Rectal smooth muscle tissue (tissue), 1 donor: ENCODE measurements at regions not wholly inside any gene's neighbourhood (a gene's known extent, or its start where the extent isn't known, plus 50 kb on each side); places are given as distances from the start of the nearest gene placed in this dataset.

Source experiments
- H3K27ac ChIP-seq: one replicate; pipeline ENCODE4 v1.7.0; 2013; ENCODE audit warnings: low read depth, low read length, inconsistent platforms
- H3K27me3 ChIP-seq: one replicate; pipeline ENCODE4 v1.7.0; 2013; ENCODE audit warnings: low read length; ENCODE audit not compliant: control insufficient read depth, insufficient read depth
- H3K36me3 ChIP-seq: one replicate; pipeline ENCODE4 v1.7.0; 2013; ENCODE audit warnings: low read length; ENCODE audit not compliant: control insufficient read depth, insufficient read depth
- H3K4me1 ChIP-seq: one replicate; pipeline ENCODE4 v1.7.0; 2013; ENCODE audit warnings: low read length; ENCODE audit not compliant: control insufficient read depth, insufficient read depth
- H3K4me3 ChIP-seq: one replicate; pipeline ENCODE4 v1.7.0; 2013; ENCODE audit warnings: low read length
- H3K9ac ChIP-seq: one replicate; pipeline ENCODE4 v1.7.0; 2013; ENCODE audit warnings: low read length

GRCh38 chr9:16316456-16316855, 554.0 kb downstream of the BNC2 start:
- H3K4me1 ChIP-seq: no peaks in the 10 kb centered on the region
- no peak overlapping the region for H3K9ac ChIP-seq
- H3K27ac ChIP-seq: no peak overlapping the region
- no peak overlapping the region for H3K4me3 ChIP-seq
- no peaks in the 10 kb centered on the region for H3K36me3 ChIP-seq
- no peaks in the 10 kb centered on the region for H3K27me3 ChIP-seq

GRCh38 chr9:16316911-16317817, 553.3 kb downstream of the BNC2 start:
- Histone ChIP-seq H3K9ac (no peak overlapping the region), H3K36me3 (no peaks in the 10 kb centered on the region), H3K4me3 (no peak overlapping the region), H3K27me3 (no peaks in the 10 kb centered on the region), H3K27ac (no peak overlapping the region), H3K4me1 (no peaks in the 10 kb centered on the region)

GRCh38 chr9:16318516-16319060, 551.9 kb downstream of the BNC2 start:
- no peaks in the 10 kb centered on the region for H3K27me3 ChIP-seq
- H3K4me1 ChIP-seq: no peaks in the 10 kb centered on the region
- no peak overlapping the region for H3K4me3 ChIP-seq
- no peak overlapping the region for H3K9ac ChIP-seq
- H3K36me3 ChIP-seq: no peaks in the 10 kb centered on the region
- H3K27ac ChIP-seq: no peak overlapping the region

GRCh38 chr9:16319646-16320045, 550.8 kb downstream of the BNC2 start:
- Histone ChIP-seq H3K4me1 (no peaks in the 10 kb centered on the region), H3K27me3 (no peaks in the 10 kb centered on the region), H3K4me3 (no peak overlapping the region), H3K36me3 (no peaks in the 10 kb centered on the region), H3K9ac (no peak overlapping the region), H3K27ac (no peak overlapping the region)

DNA sequence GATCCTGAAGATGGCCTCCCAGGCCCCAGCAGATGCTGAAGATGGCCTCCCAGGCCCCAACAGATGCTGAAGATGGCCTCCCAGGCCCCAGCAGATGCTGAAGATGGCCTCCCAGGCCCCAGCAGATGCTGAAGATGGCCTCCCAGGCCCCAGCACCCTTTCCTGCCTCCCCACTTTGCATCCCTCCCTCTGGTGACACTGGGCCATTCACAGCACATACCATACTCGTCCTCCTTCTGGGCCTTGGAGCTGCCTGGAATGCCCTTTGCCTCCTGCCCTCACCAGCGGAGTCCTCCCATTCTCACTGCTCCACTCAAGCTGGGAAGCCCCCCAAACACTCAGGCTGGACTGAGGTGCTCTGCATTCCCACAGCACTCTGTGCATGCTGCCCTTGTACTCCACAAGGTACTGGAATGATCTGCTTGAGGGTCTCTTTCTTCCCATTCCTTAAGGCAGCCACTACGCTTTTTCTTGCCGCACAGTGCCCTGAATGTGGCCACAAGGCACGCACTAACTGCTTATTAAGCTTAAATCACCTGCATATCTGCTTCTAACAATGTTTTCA, 550.0 kb downstream of the BNC2 start:
- H3K9ac ChIP-seq: no peak overlapping the region
- H3K36me3 ChIP-seq: no peaks in the 10 kb centered on the region
- H3K27ac ChIP-seq: no peak overlapping the region

GRCh38 chr9:16321461-16322119, 548.9 kb downstream of the BNC2 start:
- Histone ChIP-seq H3K4me3 (no peak overlapping the region), H3K27ac (no peak overlapping the region), H3K4me1 (no peaks in the 10 kb centered on the region), H3K9ac (no peak overlapping the region), H3K36me3 (no peaks in the 10 kb centered on the region), H3K27me3 (no peaks in the 10 kb centered on the region)

More for the DNA sequence above, 550.0 kb downstream of the BNC2 start:
- Histone ChIP-seq H3K4me1 (no peaks in the 10 kb centered on the region), H3K4me3 (no peak overlapping the region), H3K27me3 (no peaks in the 10 kb centered on the region)

DNA sequence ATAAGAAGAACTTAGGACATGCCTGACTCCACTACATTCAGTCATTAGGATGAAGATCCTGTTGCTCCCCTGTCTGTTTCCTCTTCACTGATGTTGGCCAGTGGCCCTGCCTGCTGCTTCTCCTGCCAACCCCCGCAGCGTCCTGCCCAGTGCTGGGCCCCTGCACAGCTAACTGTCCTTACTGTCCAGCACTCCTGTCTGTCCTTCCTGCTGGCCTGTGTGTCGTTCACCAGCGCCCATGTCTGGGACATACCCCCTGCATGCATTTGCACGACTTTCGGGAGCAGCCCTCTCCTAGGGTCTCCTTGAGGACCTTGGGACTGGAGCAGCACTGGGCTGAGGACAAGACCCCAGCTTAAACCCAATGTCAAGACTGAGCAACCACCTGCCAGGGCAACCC, 547.6 kb downstream of the BNC2 start:
- Histone ChIP-seq H3K4me1 (no peaks in the 10 kb centered on the region), H3K4me3 (no peak overlapping the region), H3K36me3 (no peaks in the 10 kb centered on the region), H3K27ac (no peak overlapping the region), H3K27me3 (no peaks in the 10 kb centered on the region), H3K9ac (no peak overlapping the region)

DNA sequence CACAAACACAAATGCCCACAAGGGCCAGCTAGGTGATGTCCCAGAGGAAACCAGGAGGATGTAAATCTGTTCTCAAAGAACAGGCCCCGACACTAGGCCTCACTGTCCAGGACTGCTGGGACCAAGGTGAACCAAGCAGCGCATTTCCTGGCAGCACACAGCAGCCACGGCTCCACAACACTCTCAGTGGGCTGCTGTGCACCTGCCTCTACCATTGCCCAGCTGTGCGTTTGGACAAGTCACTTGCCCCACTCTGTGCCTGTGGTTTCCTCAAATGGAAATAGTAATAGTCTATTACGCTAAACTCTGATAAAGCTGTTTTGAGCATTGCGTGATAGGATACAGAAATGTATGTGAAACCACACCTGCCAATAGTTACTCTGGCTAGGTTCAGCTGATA, 544.5 kb downstream of the BNC2 start:
- no peaks in the 10 kb centered on the region for H3K36me3 ChIP-seq
- H3K27ac ChIP-seq: no peak overlapping the region
- H3K4me1 ChIP-seq: no peaks in the 10 kb centered on the region
- H3K27me3 ChIP-seq: no peaks in the 10 kb centered on the region
- H3K9ac ChIP-seq: no peak overlapping the region
- no peak overlapping the region for H3K4me3 ChIP-seq

DNA sequence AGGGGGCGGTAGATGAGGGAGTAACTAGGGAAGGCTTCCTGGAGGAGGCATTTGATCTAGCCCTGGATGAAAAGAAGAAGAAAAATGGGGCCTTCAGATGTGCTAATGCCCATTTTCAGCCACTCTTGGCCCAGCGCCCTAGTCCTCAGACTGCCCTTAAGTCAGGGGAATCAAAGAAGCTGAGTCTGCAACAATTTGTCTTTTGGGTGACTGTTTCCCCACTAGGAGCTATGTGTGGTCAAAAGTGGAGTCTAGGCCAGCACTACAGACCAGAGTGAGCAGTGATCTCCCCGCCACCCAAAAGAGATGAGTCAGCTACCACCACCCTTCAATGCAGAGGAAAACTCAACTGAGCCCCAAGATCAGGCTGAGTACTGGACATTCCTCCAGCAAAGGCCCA, 542.1 kb downstream of the BNC2 start:
- Histone ChIP-seq H3K36me3 (no peaks in the 10 kb centered on the region), H3K27me3 (no peaks in the 10 kb centered on the region), H3K27ac (no peak overlapping the region), H3K4me3 (no peak overlapping the region), H3K9ac (no peak overlapping the region), H3K4me1 (no peaks in the 10 kb centered on the region)

DNA sequence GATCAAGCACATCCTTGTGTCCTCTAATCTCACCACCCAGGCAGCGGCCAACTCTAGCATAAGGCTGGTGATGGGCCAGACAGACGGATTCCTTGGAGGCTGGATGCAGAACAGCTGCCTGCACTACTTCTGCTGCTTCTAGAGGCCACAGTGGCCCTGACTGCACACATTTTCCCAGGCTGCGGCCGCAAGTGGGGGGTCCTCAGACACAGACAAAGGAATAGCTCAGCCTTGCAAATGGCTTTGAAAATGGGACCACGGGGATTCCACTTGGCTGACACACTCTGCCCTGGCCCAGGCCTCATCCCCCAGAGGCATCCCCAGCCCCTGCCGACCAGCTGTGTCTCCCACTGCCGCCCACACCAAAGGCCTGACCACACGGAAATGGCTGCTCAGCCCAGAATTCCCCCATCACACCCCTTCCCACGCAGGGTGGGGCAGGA, 540.8 kb downstream of the BNC2 start:
- no peak overlapping the region for H3K4me3 ChIP-seq
- H3K9ac ChIP-seq: no peak overlapping the region
- H3K36me3 ChIP-seq: no peaks in the 10 kb centered on the region
- H3K27ac ChIP-seq: no peak overlapping the region
- H3K4me1 ChIP-seq: no peaks in the 10 kb centered on the region
- H3K27me3 ChIP-seq: no peaks in the 10 kb centered on the region

DNA sequence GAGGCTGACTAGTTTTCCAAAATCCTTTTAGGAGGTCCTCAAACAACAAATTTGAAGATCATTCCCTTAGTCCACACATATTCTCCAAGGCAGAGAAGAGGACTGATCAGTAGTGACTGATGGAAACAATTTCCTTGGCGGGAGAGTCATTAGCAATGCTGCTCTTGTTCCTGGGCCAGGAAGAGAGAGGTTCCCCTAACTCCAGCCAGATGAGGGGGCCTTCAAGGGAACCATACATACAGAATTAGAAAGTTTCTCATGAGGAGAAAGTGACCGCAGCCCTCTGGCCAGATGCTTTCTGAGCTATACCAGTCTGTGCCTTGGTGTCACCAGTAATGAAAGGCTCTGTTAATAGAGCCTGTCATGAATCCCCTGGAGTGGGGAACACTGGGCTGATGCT, 539.4 kb downstream of the BNC2 start:
- no peaks in the 10 kb centered on the region for H3K4me1 ChIP-seq
- no peak overlapping the region for H3K27ac ChIP-seq
- H3K36me3 ChIP-seq: no peaks in the 10 kb centered on the region

GRCh38 chr9:16331527-16331926, 538.9 kb downstream of the BNC2 start:
- H3K27ac ChIP-seq: no peak overlapping the region
- H3K27me3 ChIP-seq: no peaks in the 10 kb centered on the region
- H3K36me3 ChIP-seq: no peaks in the 10 kb centered on the region
- no peak overlapping the region for H3K9ac ChIP-seq
- no peak overlapping the region for H3K4me3 ChIP-seq
- H3K4me1 ChIP-seq: no peaks in the 10 kb centered on the region

More for the DNA sequence above, 539.4 kb downstream of the BNC2 start:
- Histone ChIP-seq H3K27me3 (no peaks in the 10 kb centered on the region), H3K9ac (no peak overlapping the region), H3K4me3 (no peak overlapping the region)
